Middle frontal gyrus (tissue), 1 donor: ENCODE measurements at regions not wholly inside any gene's neighbourhood (a gene's known extent, or its start where the extent isn't known, plus 50 kb on each side); places are given as distances from the start of the nearest gene placed in this dataset.
"Not testable (repeated sequence)": the region's sequence is repeated elsewhere in the genome, so short reads cannot be mapped to it uniquely, and the experiment has no call there.

Experiments
- DNase-seq: peaks from one replicate; pipeline ENCODE4 v3.0.0-alpha.2; 2015; ENCODE audit warnings: low spot score; ENCODE audit errors: extremely low spot score

GRCh38 chr12:14032191-14032590 is 50.8 kb upstream of the GRIN2B start:
- DNase-seq: not testable (repeated sequence)

DNA sequence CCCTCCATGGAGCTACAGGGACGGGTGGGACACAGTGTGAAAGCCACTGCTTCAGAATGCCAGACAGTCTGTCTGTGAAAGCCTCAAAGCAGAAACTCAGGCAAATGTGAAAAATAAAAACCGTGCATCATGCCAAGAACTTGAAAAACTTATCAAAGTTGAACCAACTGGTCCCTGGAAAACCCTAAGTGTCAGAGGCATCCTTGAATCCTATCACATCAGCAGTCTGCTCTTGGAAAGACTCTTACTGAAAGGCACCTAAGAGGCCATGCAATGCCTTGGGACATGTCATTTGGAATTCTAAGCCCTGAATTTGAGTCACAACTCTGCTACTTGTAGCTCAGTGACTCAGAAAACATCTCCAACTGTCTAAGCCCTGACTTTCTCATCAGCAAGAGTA is 62.4 kb upstream of the GRIN2B start:
- DNase-seq: no peak

DNA sequence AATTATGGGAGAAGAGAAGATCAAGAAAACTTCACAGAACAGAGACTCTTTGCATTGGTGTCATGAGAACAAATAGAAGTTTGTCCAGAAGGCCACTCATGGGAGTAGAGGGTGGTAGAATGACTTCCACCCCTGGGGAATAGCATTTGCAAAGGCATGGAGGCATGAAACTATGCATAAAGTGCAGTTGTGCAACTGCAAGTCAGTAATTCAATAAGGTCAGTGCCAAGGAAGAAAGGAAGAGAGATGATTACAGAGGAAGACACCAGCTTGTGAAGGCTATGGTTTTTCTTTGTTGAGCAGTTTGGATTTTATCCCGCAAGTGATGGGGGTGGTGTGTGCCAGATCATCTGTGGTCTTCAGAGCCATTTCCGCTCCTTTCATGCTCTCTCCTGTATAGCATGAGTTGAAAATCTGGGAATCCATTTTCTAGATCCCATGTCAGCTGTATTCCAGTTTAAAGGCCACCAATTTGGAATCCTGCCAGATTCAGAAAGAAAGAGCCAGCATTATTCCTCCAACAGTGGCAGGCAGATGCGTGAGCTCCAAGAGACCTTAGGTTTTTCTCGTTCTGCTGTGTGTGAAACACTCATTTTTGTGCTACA is 67.6 kb upstream of the GRIN2B start:
- no peak for DNase-seq

DNA sequence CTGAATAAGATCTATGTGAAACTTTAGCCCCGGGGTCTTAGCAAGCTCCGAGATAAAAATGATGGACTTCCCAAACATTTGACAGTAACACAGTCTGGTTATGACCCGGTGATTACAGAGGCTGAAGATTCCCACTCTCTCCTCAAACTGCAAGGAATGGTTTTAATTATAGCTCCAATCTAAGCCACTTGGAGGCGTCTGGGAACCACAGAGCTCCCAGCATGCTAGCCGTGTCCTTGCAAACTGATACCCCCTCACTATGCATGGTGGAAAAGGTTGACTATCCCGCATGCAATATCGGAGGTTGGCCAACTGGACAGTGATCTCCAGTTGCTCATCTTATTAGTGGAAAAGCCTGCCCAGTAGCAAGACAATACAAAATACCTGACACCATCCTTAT is 76.5 kb upstream of the GRIN2B start:
- DNase-seq: no peak

- DNase-seq: no peak
Measured at GRCh38 chr12:14058717-14059116, 77.3 kb upstream of the GRIN2B start.

DNA sequence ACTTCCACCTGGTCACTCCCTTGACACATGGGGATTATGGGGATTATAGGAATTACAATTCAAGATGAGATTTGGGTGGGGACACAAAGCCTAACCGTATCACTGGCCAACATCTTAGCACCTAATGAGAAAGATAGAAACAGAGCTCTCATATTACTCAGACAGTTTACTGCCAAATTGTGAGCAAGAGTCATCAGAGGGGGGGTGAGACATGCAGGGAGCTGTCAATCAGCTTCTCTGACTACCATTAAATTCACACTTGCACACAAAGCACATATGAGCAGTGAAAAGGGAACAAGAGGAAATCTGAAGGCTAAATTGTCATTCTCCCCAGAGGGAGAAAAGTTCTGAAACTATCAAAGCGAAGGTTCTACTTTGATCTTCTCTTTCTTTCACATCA is 78.1 kb upstream of the GRIN2B start:
- no peak for DNase-seq

DNA sequence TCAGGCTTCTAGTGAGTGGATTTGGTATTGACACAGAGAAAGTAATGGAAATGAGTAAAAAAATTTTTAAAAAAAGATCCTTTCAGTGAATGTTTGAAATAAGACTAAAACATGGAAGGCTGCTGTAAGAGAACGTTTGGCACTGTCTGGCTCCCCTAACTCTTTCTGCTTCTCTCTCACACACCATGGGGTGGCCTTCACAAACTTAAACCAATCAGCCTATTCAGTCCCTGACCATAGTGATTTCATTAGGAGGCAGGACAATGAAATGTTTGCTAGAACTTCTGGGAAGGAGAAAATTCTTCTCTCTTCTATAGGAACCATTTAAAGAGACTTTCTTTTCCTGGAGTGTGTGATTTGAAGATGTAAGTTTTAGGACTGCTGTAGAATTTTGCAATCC is 84.2 kb upstream of the GRIN2B start:
- no peak for DNase-seq

- DNase-seq: no peak
Measured at GRCh38 chr12:14066021-14066420, 84.6 kb upstream of the GRIN2B start.

GRCh38 chr12:14068961-14069360 is 87.6 kb upstream of the GRIN2B start:
- DNase-seq: no peak

DNA sequence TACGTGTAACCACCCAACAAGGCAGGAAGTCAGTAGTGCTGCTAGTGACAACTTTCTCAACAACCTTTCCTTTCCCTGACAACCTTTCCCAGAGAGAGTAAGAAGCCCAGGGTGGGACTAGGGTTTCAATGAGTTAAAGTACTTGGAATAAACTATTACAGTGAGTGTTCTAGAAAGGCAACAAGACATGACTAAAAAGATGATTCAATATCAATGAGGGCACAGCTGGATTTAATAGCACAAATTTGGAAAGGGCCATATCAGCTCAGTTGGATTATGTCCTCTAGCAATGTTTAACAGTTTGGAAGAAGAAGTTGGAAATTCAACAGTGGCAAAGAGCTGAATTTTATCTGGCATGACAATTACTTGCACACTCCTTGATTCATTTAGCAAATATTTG is 90.4 kb upstream of the GRIN2B start:
- DNase-seq: no peak

GRCh38 chr12:14072987-14073386 is 91.6 kb upstream of the GRIN2B start:
- DNase-seq: no peak

- no peak for DNase-seq
Measured at GRCh38 chr12:14075797-14076393, 94.5 kb upstream of the GRIN2B start.

GRCh38 chr12:14076538-14076937 is 95.1 kb upstream of the GRIN2B start:
- DNase-seq: no peak

GRCh38 chr12:14086838-14087237 is 105.4 kb upstream of the GRIN2B start:
- no peak for DNase-seq

GRCh38 chr12:14099994-14100393 is 118.6 kb upstream of the GRIN2B start:
- DNase-seq: no peak

DNA sequence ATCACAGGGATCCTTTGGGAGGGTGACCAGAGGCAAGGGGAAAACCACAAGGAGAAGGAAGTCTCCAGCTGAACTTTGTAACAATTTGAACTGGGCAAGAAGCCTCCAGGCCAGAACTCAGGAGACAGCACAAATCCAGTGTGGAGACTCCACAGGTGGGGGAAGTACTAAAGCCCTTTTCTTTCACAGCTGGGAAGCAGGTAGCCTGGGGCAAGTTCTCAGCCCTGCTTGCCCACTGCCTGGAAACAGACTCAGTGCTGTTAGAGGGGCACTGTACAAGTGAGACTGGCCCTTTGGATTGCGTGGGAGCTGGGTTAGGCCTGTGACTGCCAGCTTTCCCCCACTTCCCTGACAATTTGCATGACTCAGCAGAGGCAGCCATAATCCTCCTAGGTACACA is 120.2 kb upstream of the GRIN2B start:
- not testable (repeated sequence) for DNase-seq

DNA sequence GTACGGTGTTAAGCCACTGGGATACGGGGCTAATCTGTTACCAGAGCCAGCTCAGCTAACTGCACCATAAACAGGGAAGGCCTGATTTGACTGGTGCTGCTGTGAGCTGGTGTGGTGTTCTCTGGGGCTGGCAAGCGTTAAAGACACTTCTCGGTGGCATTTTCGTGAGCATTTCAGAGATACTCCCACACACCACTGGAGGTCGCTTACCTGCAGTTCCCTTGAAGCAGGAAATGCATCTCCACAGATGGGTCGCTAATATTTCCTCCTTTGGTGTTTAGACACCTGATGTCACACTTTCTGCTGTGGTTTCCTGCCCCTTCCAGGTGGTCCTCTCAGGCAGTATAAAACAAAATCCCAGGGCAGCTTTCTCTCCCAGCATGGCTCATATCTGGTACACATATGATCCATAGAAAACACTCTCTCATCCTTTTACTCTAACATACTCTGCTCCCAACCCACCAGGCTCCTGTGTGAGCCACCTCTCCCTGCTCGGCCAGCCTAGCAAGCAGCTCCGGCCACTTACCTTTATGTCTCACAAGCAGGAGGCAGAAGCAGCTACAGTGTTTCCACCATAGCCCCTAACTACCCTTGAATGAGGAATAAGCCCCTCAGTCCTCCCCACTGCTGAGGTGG is 129.9 kb upstream of the GRIN2B start:
- no peak for DNase-seq

GRCh38 chr12:14113031-14113430 is 131.6 kb upstream of the GRIN2B start:
- DNase-seq: no peak

- DNase-seq: no peak
Measured at GRCh38 chr12:14126692-14127091, 145.3 kb upstream of the GRIN2B start.

DNA sequence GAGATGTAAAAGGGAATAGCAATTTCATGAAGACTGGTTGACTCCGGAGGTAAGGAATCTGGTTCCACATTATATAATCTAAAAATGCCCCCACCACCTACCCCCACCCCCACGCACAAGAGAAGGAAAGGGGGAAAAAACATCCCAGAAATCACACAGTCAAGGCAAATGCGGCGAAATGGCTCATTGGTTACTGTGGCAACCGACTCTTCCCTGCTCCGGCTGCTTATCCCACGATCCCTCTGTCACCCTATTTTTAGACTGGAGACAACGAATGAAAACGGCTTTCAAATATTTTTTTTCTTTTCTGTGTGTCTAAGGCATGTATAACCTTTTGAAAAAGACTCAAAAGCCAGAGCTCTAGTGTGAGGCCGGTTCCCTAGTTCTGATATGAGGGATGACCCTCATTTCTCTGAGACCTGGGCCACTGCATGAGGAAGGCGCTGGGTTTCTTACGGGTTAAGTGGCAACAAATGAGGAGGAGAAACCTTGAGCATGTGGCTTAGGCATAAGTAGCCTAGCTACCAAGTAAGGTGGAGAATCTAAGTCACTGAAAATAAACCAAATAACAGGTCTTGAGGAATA is 148.3 kb upstream of the GRIN2B start:
- peak; percentile 57 for DNase-seq

DNA sequence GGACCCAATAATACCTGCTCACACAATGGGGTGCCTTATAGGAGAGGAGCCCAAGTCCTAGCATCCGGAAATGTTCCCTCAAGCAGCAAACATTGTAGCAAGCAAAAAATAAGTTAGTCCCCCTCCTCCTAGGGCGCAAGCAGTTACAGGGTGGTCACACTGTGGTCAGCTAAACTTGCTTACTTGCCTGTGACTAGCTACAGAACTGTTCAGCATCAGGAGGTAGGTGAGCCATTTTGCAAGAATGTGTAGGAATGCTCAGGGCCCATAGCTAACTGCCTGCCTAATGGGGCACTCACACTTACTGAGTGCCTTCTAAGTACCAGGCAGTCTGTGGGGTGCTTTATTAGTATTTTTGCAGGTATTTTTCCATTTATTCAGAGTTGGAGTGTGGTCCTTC is 154.6 kb upstream of the GRIN2B start:
- no peak for DNase-seq

- DNase-seq: no peak
Measured at GRCh38 chr12:14138495-14138894, 157.1 kb upstream of the GRIN2B start.
